WI38 (cell line): ENCODE measurements at regions not wholly inside any gene's neighbourhood (a gene's known extent, or its start where the extent isn't known, plus 50 kb on each side); places are given as distances from the start of the nearest gene placed in this dataset.

ENCODE experiments used
- H3K4me3 ChIP-seq: 2 replicates; pipeline ENCODE4 v1.5.1; 2011; ENCODE audit warnings: low read depth, mild to moderate bottlenecking, control low read depth, low read length
- TF ChIP-seq, protein P1 (sequence below): IDR thresholded peaks from 2 replicates; pipeline ENCODE4 v1.5.1; 2012; ENCODE audit warnings: low read depth, mild to moderate bottlenecking, control low read depth, low read length

DNA sequence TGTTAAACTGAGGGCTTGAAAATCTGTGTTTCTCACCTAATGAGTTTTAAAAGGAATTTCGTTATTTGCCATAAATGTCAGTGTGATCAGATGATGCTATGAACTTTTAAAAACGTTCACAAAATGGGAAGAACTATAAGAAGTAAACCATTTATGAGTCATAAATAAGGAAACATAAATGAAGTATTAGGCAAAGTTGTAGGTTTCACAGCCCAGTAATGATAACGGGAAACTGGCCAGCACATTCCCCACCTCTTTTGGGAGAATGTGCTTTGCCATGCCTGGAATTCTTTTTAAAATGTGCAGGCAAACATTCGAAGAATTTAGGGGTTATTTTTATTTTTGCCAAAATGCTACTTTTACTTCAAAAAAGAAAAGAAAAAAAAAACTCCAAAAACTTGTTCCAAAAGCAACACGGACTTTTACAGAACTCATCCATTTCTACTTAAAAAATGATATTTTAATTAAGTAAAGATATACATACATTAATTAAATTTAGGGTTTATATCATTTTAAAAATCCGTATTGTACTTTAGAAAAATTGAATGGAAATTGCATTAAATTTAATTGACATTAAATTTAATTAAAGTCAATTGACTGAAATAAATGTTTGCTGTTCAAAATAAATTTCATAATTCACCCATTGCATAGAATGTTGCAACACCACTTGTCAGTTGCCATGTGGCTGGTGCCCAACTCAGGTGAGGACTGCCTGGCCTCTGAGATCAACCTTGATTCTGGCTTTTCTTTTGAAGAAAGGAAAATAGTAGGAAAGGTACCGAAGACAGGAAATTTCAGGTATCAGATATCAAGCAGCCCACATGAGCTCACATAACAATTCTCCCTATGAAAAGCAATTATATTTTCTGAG lies 1198.5 kb downstream of the EFNB2 start:
- TF ChIP-seq, protein P1, sequence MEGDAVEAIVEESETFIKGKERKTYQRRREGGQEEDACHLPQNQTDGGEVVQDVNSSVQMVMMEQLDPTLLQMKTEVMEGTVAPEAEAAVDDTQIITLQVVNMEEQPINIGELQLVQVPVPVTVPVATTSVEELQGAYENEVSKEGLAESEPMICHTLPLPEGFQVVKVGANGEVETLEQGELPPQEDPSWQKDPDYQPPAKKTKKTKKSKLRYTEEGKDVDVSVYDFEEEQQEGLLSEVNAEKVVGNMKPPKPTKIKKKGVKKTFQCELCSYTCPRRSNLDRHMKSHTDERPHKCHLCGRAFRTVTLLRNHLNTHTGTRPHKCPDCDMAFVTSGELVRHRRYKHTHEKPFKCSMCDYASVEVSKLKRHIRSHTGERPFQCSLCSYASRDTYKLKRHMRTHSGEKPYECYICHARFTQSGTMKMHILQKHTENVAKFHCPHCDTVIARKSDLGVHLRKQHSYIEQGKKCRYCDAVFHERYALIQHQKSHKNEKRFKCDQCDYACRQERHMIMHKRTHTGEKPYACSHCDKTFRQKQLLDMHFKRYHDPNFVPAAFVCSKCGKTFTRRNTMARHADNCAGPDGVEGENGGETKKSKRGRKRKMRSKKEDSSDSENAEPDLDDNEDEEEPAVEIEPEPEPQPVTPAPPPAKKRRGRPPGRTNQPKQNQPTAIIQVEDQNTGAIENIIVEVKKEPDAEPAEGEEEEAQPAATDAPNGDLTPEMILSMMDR: no peak
- no peak overlapping the region for H3K4me3 ChIP-seq

DNA sequence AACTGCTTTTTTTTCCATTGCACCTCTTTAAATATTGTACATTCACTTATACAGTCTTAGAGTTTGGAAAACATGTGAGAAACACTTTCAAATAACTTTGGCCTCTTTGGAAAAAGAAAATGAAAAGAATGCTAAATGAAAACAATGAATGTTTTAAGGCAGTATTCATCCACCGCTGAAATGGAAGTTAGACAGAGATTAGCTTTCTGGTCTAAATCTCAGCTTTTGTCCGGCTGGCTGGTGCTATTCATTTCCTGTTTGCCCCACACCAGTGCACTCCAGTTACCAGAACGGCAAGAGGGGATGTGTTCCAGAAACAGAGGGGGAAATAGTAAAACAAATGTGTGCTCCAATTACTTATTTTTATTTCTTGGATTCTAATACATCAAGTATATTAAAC lies 1201.3 kb downstream of the EFNB2 start:
- no peak overlapping the region for H3K4me3 ChIP-seq
- TF ChIP-seq, protein P1: no peak

DNA sequence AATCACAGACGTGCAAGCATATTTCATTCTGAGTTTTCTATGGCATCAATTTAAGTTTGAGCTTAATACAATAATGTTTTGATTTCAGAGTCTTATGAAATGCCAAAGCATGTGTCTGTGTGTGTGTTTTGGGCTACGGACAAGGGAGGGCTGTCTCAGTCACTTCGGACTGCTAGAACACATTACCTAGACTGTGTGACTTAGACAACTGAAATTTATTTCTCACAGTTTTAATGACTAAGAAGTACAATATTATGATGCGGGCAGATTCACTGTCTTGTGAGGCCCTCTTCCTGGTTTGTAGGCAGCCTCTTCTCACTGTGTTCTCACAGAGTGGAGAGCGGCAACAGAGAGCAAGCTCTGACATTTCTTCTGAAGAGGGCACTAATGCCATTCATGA lies 1202.0 kb downstream of the EFNB2 start:
- H3K4me3 ChIP-seq: no peak overlapping the region
- TF ChIP-seq, protein P1: no peak

DNA sequence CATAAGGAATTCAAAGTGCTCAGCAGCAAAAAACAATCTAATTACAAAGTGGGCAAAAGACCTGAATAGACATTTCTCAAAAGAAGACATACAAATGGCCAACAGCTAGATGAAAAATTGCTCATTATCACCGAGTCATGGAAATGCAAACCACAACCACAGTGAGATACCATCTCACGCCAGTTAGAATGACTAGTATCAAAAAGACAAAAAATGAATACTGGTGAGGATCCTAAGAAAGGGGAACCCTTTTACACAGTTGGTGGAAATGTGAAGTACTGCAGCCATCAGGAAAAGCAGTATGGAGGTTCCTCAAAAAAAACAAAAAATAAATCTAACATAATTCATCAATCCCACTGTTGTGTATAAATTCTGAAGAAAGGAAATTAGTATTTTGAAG lies 1206.1 kb downstream of the EFNB2 start:
- TF ChIP-seq, protein P1: no peak
- H3K4me3 ChIP-seq: no peak overlapping the region

DNA sequence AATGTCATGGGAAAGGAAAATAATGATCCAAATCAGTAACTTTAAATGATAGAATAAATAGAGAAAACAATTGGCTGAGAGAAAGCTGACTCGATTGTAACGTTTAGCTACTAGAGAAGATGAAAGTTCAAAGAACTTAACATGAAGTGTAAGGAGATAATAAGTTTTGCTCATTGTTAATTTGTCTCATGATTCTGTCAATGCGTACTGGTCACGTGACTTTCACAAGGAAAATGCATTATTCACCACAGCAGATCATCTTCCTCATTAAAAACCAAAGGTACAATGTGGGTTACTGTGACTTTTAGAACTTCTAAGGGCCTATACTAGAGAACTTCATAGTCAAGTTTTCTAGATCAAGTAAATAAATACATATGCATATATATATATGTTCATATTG lies 1207.2 kb downstream of the EFNB2 start:
- H3K4me3 ChIP-seq: no peak overlapping the region
- TF ChIP-seq, protein P1: no peak

DNA sequence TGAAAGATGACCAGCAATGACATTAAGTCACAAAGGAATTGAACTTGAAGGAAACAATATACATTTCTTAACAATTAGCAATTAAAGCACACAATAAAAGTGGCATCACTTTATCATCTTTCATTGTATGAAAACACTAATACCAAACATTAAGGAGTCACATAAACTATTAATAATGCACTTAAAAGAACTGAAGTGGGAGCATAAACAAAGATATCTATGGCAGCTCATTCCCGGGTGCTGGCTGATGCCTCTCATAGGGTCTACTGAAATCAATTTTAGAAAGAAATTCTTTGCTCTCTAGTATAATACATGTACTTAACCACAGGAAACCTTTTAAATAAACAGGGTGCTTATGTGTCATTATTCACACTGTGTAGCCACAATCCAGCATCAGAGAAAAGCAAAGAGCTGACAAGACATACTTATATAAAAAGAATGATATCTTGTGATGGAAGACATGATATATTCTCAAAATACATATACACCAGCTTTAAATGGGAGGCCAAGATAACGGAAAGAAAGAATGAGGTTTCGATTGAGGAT lies 1207.8 kb downstream of the EFNB2 start:
- TF ChIP-seq, protein P1: no peak
- H3K4me3 ChIP-seq: no peak overlapping the region

DNA sequence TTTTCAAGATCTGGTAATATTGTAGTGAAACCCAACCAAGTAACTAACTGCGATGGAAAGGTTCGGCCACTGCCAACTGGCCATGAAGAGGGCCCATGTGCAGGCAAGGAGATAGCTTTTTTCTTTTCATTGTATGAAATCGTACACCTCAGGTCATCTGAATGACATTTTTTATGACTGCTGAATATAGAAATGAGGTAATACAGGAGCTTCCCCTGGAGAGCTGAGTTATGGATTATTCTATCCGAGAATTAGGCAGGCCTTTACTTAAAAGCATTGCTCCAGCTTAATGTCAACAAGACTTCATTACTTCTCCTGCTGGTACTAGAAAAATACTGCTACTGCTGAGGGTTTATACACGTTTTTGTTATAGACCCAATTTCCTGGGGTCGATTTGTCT lies 1215.6 kb downstream of the EFNB2 start:
- TF ChIP-seq, protein P1: no peak
- no peak overlapping the region for H3K4me3 ChIP-seq
